Fibroblast of upper back skin (primary cell): ENCODE measurements at regions not wholly inside any gene's neighbourhood (a gene's known extent, or its start where the extent isn't known, plus 50 kb on each side); places are given as distances from the start of the nearest gene placed in this dataset.
A peak's percentile ranks its signal among the peaks of the same experiment; 100 is the strongest.
"Not testable (repeated sequence)": the region's sequence is repeated elsewhere in the genome, so short reads cannot be mapped to it uniquely, and the experiment has no call there.

ENCODE experiments used
- DNase-seq: peaks from one replicate; pipeline ENCODE4 v3.0.0-alpha.2; 2013

- DNase-seq = no peak
Measured at GRCh38 chr12:7591531-7591930, 74.2 kb downstream of the APOBEC1 start.

DNA sequence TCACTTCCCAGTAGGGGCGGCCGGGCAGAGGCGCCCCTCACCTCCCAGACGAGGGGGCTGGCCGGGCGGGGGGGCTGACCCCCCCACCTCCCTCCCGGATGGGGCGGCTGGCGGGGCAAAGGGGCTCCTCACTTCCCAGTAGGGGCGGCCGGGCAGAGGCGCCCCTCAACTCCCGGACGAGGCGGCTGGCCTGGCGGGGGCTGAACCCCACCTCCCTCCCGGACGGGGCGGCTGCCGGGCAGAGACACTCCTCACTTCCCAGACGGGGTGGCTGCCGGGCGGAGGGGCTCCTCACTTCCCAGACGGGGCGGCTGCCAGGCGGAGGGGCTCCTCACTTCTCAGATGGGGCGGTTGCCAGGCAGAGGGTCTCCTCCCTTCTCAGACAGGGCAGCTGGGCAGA, 75.6 kb downstream of the APOBEC1 start:
- not testable (repeated sequence) for DNase-seq

- DNase-seq = peak; percentile 46
Measured at GRCh38 chr12:7588742-7589329, 76.9 kb downstream of the APOBEC1 start.

DNA sequence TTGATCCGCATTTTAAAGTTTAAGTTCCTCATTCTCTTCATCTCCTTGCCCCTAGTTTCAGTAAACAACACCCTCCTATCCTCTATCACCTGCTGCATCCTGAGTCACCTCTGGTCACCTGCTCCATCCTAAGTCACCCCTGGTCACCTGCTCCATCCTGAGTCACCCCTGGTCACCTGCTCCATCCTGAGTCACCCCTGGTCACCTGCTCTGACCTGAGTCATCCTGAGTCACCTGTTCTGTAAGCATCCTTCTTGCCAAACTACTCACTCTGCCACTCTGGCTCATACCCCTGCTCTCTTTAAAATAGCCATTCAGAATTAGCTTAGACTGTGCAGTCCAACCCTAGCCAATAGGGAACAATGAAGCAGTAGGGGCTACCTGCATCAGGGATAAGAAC, 80.6 kb upstream of the CD163 start:
- not testable (repeated sequence) for DNase-seq

DNA sequence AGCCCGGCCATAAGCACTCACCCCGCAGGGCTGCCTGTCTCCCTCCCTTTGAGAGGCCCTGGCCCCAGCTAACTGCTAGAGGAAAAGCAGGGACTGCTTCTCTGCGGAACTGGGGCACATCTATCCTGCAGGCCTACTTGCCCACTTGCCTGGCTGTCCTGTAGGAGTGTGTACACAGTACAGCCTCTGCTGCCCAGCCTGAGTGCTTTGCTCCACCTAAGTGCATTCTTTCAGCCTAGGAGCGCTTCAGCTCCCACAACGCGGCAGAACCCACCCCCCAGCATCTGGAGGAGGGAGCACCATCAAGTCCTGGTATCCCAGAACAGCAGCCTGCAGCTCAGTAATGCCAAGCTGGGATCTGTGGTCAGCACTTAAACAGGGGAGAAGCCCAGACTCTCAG, 79.9 kb upstream of the CD163 start:
- DNase-seq = no peak

DNA sequence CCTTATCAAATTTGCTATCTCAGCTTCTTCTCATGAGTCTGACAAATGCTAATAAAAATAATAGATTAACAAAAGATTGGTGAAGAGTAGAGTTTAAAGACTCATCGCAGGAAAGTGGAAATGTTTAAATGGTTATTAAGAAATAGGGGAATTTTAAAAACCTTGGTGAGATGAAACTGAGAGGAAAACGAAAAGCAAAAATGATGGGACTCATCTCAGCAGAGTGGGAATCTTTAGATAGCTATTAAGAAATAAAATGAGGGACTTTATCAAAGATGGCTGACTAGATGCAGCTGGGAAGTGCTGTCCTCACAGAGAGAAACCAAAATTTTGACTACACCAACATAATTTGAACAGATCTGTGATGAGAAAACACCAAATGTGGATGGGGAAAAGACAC, 79.2 kb upstream of the CD163 start:
- no peak for DNase-seq

GRCh38 chr12:7581625-7582024, 78.0 kb upstream of the CD163 start:
- DNase-seq = no peak

- no peak for DNase-seq
Measured at GRCh38 chr12:7581046-7581445, 77.5 kb upstream of the CD163 start.

- no peak for DNase-seq
Measured at GRCh38 chr12:7571257-7571656, 67.7 kb upstream of the CD163 start.

- no peak for DNase-seq
Measured at GRCh38 chr12:7557227-7557626, 53.6 kb upstream of the CD163 start.

- peak; percentile 75 for DNase-seq
Measured at GRCh38 chr12:7555752-7556151, 52.2 kb upstream of the CD163 start.

DNA sequence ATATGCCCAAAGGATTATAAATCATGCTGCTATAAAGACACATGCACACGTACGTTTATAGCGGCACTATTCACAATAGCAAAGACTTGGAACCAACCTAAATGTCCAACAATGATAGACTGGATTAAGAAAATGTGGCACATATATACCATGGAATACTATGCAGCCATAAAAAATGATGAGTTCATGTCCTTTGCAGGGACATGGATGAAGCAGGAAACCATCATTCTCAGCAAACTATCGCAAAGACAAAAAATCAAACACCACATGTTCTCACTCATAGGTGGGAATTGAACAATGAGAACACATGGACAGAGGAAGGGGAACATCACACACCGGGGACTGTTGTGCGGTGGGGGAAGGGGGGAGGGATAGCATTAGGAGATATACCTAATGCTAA, 51.3 kb upstream of the CD163 start:
- DNase-seq = not testable (repeated sequence)
